Immature natural killer cell (primary cell): ENCODE measurements at regions not wholly inside any gene's neighbourhood (a gene's known extent, or its start where the extent isn't known, plus 50 kb on each side); places are given as distances from the start of the nearest gene placed in this dataset.
"Not testable (repeated sequence)": the region's sequence is repeated elsewhere in the genome, so short reads cannot be mapped to it uniquely, and the experiment has no call there.

Experiments
- DNase-seq, 3 donors: peaks; one replicate each; pipeline ENCODE4 v3.0.0; 2022; ENCODE audit warnings: mixed read lengths in 1 of 3
- H3K27ac Mint-ChIP-seq, 6 donors: one replicate each; pipeline ENCODE4 v1.8.0; 2020; ENCODE audit warnings: mixed read lengths in 6 of 6, mild to moderate bottlenecking in 5 of 6, inconsistent platforms in 4 of 6, moderate library complexity in 3 of 6
- H3K27me3 Mint-ChIP-seq, 3 donors: one replicate each; pipeline ENCODE4 v1.8.0; 2020 to 2021; ENCODE audit warnings: low read depth in 3 of 3, mild to moderate bottlenecking in 3 of 3, mixed read lengths in 3 of 3, moderate library complexity in 3 of 3, inconsistent platforms in 1 of 3
- H3K36me3 Mint-ChIP-seq, 3 donors: one replicate each; pipeline ENCODE4 v1.8.0; 2020; ENCODE audit warnings: mixed read lengths in 3 of 3, inconsistent platforms in 2 of 3, mild to moderate bottlenecking in 2 of 3
- H3K4me1 Mint-ChIP-seq, 2 donors: one replicate each; pipeline ENCODE4 v1.8.0; 2020; ENCODE audit warnings: inconsistent platforms in 2 of 2, mild to moderate bottlenecking in 2 of 2, mixed read lengths in 2 of 2, moderate library complexity in 1 of 2
- H3K4me3 Mint-ChIP-seq, 5 donors: one replicate each; pipeline ENCODE4 v1.8.0; 2020; ENCODE audit warnings: mild to moderate bottlenecking in 5 of 5, mixed read lengths in 5 of 5, inconsistent platforms in 3 of 5, moderate library complexity in 3 of 5
- H3K9me3 Mint-ChIP-seq, 6 donors: one replicate each; pipeline ENCODE4 v1.8.0; 2020; ENCODE audit warnings: mild to moderate bottlenecking in 6 of 6, mixed read lengths in 6 of 6, inconsistent platforms in 4 of 6, moderate library complexity in 3 of 6

DNA sequence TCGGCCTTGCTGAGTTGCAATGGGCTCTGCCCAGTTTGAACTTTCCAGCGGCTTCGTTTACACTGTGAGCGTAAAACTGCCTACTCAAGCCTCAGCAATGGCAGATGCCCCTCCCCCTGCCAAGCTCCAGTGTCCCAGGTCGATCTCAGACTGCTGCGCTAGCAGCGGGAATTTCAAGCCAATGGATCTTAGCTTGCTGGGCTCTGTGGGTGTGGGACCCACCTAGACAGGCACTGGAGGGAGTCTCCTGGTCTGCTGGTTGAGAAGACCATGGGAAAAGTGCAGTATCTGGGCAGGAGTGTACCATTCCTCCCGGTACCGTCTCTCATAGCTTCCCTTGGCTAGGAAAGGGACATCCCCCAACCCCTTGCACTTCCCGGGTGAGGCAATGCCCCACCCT is 88.2 kb downstream of the KLHL28 start:
- no peaks in the 10 kb centered on the region for H3K4me1 Mint-ChIP-seq
- DNase-seq: no peak
- H3K9me3 Mint-ChIP-seq: peaks cover 0 to 11% (median under 1%) of the 10 kb centered on the region in 6 donors
- H3K27ac Mint-ChIP-seq: no peak overlapping the region
- no peaks in the 10 kb centered on the region for H3K36me3 Mint-ChIP-seq
- peaks cover 0 to 10% (median 0%) of the 10 kb centered on the region in 3 donors for H3K27me3 Mint-ChIP-seq
- no peak overlapping the region for H3K4me3 Mint-ChIP-seq

DNA sequence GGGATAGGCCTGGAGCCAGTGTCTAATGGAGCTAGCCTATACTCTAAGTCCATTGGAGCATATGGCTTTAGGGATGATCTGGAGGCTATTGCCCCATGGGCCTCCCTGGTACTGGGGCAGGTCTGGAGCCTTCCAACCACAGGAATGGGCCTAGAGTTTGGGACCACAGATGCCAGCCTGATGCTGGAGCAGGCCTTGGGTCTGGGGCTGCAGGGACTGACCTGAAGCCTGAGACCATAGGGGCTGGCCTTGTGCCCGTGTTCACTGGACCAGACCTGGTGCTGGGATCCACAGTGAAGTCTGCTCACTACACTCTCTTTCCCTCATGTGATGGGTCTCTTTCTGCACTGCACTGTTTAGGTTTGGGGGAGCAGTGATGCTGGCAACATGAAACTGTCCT is 95.0 kb downstream of the KLHL28 start:
- Mint-ChIP-seq H3K9me3 (peaks cover 0 to 2% (median 0%) of the 10 kb centered on the region in 6 donors), H3K36me3 (no peaks in the 10 kb centered on the region), H3K4me3 (no peak overlapping the region), H3K4me1 (no peaks in the 10 kb centered on the region), H3K27me3 (peaks cover 0 to 6% (median 3%) of the 10 kb centered on the region in 3 donors), H3K27ac (no peak overlapping the region)
- DNase-seq: no peak

DNA sequence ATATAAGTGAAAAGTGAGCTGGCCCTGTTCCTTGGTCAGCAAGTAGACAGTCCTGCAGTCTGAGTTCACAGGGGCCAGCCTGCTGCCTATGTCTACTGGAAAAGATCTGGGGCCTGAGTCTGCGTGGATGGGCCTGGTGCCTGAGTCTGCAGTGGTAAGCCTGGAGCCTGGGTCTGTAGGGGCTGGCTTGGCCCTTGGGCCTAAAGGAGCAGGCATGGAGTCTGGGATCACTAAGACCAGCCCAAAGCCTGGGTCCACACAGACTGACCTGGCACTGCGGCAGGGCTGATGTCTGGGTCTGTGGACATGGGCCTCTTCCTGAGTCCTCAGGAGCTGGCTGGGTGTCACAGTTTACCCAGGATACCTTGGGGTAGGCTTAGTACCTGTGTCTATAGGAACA is 95.4 kb downstream of the KLHL28 start:
- no peaks in the 10 kb centered on the region for H3K36me3 Mint-ChIP-seq
- no peak for DNase-seq
- no peak overlapping the region for H3K27ac Mint-ChIP-seq
- H3K27me3 Mint-ChIP-seq: peaks cover 0 to 6% (median 3%) of the 10 kb centered on the region in 3 donors
- H3K4me3 Mint-ChIP-seq: no peak overlapping the region
- peaks cover 0 to 2% (median 0%) of the 10 kb centered on the region in 6 donors for H3K9me3 Mint-ChIP-seq
- no peaks in the 10 kb centered on the region for H3K4me1 Mint-ChIP-seq

DNA sequence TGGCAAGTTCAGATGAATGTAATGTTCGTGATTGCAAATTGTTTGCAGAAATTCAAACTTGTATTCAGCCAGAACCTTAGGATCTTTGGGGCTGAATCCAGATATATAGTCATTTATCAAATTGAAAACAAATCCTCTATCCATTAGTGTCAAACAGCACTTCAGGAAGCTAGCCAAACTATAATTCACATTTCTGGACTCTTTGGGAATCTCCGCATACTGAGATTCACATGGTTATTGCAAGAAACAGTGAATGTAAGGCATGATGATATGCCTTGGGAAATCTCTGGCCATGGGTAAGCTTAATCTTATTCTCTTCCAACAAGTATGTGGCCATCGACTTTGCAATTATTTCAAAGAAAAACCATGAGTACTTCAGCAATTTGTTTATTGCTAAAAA is 98.5 kb downstream of the KLHL28 start:
- H3K9me3 Mint-ChIP-seq: peaks cover 0 to 3% (median 2%) of the 10 kb centered on the region in 6 donors
- H3K27me3 Mint-ChIP-seq: peaks cover 0 to 6% (median 0%) of the 10 kb centered on the region in 3 donors
- H3K36me3 Mint-ChIP-seq: no peaks in the 10 kb centered on the region
- no peaks in the 10 kb centered on the region for H3K4me1 Mint-ChIP-seq
- H3K4me3 Mint-ChIP-seq: no peak overlapping the region
- no peak overlapping the region for H3K27ac Mint-ChIP-seq
- DNase-seq: no peak

DNA sequence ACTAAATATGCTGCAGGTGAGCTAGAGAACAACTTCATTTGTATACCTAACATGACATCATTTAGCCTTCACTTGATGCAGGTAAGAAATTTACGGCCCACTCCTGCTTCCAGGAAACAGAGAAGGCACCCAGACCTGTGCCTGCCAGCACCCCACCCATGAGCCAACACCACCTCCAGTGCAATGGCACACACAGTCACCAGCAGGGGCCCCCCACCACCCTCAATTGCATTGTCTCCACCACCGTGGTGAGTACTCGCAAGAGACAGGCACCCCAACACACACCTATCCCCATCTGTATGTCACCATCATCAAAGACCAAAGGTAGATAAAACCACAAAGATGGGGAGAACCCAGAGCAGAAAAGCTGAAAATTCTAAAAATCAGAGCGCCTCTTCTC is 107.6 kb downstream of the KLHL28 start:
- DNase-seq: no peak
- H3K36me3 Mint-ChIP-seq: no peaks in the 10 kb centered on the region
- H3K9me3 Mint-ChIP-seq: peaks cover 0 to 4% (median 0%) of the 10 kb centered on the region in 6 donors
- no peak overlapping the region for H3K4me3 Mint-ChIP-seq
- H3K27ac Mint-ChIP-seq: no peak overlapping the region
- no peaks in the 10 kb centered on the region for H3K4me1 Mint-ChIP-seq
- H3K27me3 Mint-ChIP-seq: peaks cover 0 to 7% (median 2%) of the 10 kb centered on the region in 3 donors

DNA sequence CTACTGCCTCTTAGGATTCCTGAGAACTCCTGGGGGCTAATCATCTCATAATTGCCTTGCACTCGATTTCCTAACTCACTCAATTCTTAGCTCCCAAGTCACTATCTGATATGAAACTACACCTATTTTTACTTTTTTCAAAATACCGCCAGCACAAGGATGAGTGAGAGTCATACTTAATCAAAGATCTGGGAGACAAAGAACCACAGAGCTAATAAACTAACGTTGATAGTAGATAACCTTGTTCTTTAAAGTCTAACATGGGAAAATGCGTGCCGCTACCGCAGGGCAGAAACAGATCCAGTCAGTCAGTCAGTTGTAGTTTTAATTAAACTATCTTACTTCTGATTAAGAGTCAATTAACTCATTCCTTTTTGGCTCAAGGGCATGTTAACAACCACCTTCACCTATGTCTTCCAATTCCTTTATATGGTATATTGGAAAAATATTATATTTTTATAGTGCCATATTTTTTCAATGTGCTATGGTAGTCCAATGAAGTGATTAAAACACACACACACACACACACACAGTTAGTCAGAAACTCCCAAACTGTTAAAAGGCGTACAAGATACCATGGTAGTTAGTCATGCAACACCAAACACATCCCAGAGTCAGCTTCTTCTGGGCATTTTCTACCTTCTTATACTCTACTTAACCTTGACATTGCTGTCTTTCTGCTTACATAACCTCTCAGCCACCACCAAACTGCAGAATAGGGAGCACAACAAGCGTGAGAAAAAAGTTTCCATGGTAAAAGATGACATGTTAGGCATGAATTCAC is 114.0 kb downstream of the KLHL28 start:
- DNase-seq: no peak
- Mint-ChIP-seq H3K9me3 (no peaks in the 10 kb centered on the region), H3K27ac (no peak overlapping the region), H3K4me1 (no peaks in the 10 kb centered on the region), H3K4me3 (no peak overlapping the region), H3K36me3 (no peaks in the 10 kb centered on the region), H3K27me3 (peaks cover 2 to 7% (median 3%) of the 10 kb centered on the region in 3 donors)

DNA sequence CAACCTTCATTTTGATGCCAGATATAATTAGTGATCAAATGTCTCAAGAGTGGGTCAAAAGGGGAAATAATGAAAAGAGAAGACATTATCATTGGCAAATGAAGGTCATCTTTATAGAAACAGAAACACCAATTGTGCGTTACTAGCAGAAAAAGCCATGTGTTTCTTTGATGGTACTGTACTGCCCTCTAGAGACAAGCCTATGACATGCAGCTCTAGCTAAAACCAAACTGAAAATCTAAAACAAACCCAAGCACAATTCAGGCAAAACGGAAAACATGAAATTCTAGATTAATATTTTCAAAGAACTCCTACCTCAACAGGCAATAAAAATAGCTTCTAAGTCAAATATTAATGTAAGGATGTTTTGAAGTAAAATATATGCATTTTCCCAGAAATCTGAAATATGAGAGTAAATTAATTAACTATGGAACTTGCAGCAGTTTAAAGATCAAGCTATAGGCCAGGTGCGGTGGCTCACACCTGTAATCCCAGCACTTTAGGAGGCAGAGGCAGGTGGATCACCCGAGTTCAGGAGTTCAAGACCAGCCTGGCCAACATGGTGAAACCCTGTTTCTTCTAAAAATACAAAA is 115.4 kb downstream of the KLHL28 start:
- Mint-ChIP-seq H3K4me1 (no peaks in the 10 kb centered on the region), H3K36me3 (no peaks in the 10 kb centered on the region), H3K9me3 (no peaks in the 10 kb centered on the region), H3K4me3 (no peak overlapping the region), H3K27ac (no peak overlapping the region), H3K27me3 (peaks cover 2 to 7% (median 5%) of the 10 kb centered on the region in 3 donors)
- DNase-seq: peak; percentile 1 to 22 (median 9)

DNA sequence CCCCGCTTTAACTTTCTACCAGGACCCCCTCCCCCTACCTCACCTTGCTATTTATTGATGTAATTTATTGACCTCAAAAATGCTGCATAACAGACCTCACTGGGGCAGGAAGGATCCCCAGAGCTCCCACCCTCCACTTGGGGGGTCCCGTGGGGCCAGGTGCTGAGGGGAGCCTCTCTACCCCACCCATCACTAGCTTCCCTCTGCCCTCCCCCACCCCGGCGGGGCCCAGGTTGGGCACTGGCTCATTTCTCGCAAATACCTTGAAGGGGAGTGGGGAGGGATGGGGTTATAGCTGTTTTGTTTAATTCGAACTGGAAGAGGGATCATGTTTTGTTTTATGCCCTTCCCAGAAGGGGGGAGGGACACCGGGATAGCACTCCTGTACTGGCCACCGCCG is 125.8 kb downstream of the KLHL28 start:
- not testable (repeated sequence) for DNase-seq, H3K4me1 Mint-ChIP-seq, H3K4me3 Mint-ChIP-seq, H3K27ac Mint-ChIP-seq, H3K36me3 Mint-ChIP-seq, H3K9me3 Mint-ChIP-seq
- H3K27me3 Mint-ChIP-seq: peaks cover under 1 to 10% (median 2%) of the 10 kb centered on the region in 3 donors

DNA sequence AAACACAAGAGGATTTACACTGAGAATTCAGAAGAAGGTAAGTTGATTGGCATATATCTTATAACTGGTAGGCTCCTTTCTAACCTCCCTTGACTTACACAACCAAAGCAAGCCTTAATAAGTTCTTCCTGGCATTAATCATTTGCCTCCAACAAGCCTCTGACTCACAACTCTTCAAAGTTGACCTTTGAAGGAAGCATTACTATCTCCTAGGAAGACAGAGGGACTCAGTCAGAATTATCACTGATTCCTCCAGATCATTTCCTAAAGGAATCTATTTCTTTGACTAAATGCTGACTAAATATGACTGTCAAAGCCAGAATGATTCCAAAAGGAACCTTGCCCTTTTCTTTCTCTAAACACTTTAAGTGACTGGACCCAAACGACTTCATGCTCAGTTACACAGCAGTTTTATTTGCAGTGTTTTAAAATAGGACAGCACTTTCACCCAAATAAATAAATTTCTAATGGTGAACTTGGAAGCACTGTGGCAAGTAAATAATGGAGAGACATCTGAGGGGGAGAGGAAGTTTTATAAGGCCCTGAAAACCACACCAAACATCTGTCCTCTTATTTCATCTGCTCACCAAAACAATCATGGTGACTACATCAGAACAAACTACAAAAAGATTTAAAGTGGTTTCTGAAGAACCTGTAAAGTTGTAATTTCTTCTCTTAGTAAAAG is 128.2 kb downstream of the KLHL28 start:
- H3K4me1 Mint-ChIP-seq: no peaks in the 10 kb centered on the region
- H3K27ac Mint-ChIP-seq: no peak overlapping the region
- H3K9me3 Mint-ChIP-seq: peaks cover 0 to 2% (median 0%) of the 10 kb centered on the region in 6 donors
- no peak for DNase-seq
- H3K27me3 Mint-ChIP-seq: peaks cover 2 to 12% (median 5%) of the 10 kb centered on the region in 3 donors
- H3K36me3 Mint-ChIP-seq: no peaks in the 10 kb centered on the region
- H3K4me3 Mint-ChIP-seq: no peak overlapping the region

DNA sequence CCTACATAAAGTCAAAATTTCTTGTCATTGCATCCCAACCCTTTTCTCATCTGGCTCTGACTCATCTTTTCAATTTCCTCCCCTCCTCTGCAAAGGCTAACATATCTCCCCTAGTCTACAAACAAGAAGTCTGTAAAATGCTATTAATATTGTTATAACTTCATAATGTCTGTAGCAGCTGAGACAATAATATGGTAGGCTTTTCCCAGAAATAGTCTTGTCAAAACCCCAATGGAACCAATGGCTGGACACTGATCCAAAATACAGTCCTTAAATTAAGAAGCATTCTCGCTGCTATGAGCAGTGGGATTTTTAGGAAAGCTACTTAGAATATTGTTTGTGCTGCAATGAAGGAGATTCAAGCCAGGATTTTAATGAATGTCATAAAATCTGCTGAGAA is 131.4 kb downstream of the KLHL28 start:
- H3K4me3 Mint-ChIP-seq: no peak overlapping the region
- no peaks in the 10 kb centered on the region for H3K4me1 Mint-ChIP-seq
- H3K36me3 Mint-ChIP-seq: no peaks in the 10 kb centered on the region
- H3K27ac Mint-ChIP-seq: no peak overlapping the region
- DNase-seq: no peak
- H3K9me3 Mint-ChIP-seq: peaks cover 0 to 2% (median 0%) of the 10 kb centered on the region in 6 donors
- H3K27me3 Mint-ChIP-seq: peaks cover 0 to 13% (median 5%) of the 10 kb centered on the region in 3 donors

DNA sequence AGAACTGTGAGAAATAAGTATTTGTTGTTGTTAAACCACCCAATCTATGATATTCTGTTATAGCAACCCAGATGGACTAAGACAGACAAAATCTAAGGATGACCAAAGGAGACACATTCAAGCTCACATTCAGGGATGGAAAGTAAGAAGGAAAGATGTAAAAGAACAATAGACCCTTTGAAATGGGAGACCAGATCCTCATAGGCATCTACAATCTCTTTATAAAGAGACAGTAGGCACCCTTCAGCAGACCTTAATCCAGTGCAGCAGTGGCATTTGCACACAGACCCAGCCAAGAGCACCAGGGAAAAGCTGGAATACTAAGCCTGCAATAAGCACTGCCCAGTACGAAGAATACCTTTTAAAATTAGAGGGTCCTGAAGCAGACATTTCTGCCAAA is 132.7 kb downstream of the KLHL28 start:
- no peak for DNase-seq
- Mint-ChIP-seq H3K4me3 (no peak overlapping the region), H3K4me1 (no peaks in the 10 kb centered on the region), H3K27me3 (peaks cover 0 to 13% (median 10%) of the 10 kb centered on the region in 3 donors), H3K36me3 (no peaks in the 10 kb centered on the region), H3K27ac (no peak overlapping the region), H3K9me3 (peaks cover 0 to 2% (median 0%) of the 10 kb centered on the region in 6 donors)

DNA sequence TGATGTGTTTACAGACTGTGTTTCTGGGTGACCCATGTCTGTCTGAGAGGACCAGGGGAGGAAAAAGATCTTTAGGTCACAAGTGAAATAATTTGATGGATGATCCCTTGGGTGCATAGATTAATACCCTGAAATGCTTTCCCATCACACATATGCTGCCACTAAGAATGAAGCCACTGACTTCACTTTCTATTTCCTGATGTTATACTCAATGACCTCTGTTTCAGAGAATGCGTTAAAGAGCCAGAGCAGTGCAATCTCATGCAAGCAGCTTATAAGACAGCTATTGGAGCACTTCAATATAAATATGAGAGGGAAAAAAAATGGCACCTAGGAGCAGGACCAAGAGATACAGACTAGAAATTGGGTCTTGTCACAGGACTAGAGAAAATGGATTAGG is 133.7 kb downstream of the KLHL28 start:
- H3K27ac Mint-ChIP-seq: no peak overlapping the region
- DNase-seq: no peak
- H3K36me3 Mint-ChIP-seq: no peaks in the 10 kb centered on the region
- H3K4me3 Mint-ChIP-seq: no peak overlapping the region
- H3K4me1 Mint-ChIP-seq: no peaks in the 10 kb centered on the region
- H3K27me3 Mint-ChIP-seq: peaks cover 0 to 11% (median 10%) of the 10 kb centered on the region in 3 donors
- H3K9me3 Mint-ChIP-seq: peaks cover 0 to 2% (median 0%) of the 10 kb centered on the region in 6 donors

DNA sequence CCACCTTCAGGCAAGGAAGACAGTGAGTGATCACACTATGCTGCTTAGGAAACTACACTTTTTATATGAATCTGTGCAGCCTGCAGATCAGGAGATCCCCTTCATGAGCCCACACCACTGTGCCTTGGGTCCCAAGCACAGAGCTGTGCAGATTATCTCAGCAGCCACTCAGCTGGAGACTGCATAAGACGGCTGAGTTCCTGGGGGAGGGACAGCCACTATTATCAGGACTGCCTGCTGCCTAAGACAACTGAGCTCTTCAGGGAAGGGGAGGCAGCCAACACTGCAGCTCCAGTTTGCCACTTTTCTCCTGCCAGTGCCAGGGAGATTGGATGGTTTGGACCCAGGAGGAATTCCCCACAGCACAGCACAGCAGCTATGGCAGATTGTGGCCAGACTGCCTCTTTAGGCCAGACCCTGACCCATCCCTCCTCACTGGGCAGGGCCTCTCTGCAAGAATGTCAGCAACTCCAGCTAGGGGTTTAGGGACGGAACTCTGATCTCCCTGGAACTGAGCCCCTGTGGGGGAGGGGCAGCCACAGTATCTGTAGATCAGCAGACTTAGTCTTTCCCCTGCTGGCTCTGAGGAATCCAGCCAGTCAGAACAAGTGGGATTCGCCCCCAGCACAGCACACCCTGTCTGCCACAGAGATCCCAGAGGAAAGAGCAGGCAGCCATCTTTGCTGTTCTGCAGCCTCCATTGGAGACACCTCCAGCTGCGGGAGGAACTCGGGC is 141.3 kb downstream of the KLHL28 start:
- H3K27ac Mint-ChIP-seq: no peak overlapping the region
- no peak overlapping the region for H3K4me3 Mint-ChIP-seq
- H3K4me1 Mint-ChIP-seq: no peaks in the 10 kb centered on the region
- no peak for DNase-seq
- H3K27me3 Mint-ChIP-seq: peaks cover 2 to 15% (median 7%) of the 10 kb centered on the region in 3 donors
- no peaks in the 10 kb centered on the region for H3K36me3 Mint-ChIP-seq
- peaks cover 0 to 7% (median 0%) of the 10 kb centered on the region in 6 donors for H3K9me3 Mint-ChIP-seq
